HG03280 (cell line): ENCODE measurements at regions not wholly inside any gene's neighbourhood (a gene's known extent, or its start where the extent isn't known, plus 50 kb on each side); places are given as distances from the start of the nearest gene placed in this dataset.

Experiments
- ATAC-seq: cut with Tn5 transposase; IDR thresholded peaks from one replicate; pipeline ENCODE4 v1.9.1; 2021; ENCODE audit warnings: mild to moderate bottlenecking, moderate library complexity; ENCODE audit not compliant: unreplicated experiment

GRCh38 chr5:6831678-6832671 lies 118.7 kb downstream of the TENT4A start:
- no peak for ATAC-seq

GRCh38 chr5:6832994-6833393 lies 119.8 kb downstream of the TENT4A start:
- ATAC-seq: no peak

GRCh38 chr5:6833406-6833805 lies 120.2 kb downstream of the TENT4A start:
- no peak for ATAC-seq

- no peak for ATAC-seq
Observed at GRCh38 chr5:6837095-6837494, 123.9 kb downstream of the TENT4A start.

- ATAC-seq: no peak
Observed at GRCh38 chr5:6837519-6838110, 124.4 kb downstream of the TENT4A start.

- ATAC-seq: no peak
Observed at GRCh38 chr5:6838736-6839135, 125.5 kb downstream of the TENT4A start.

GRCh38 chr5:6840136-6840793 lies 127.0 kb downstream of the TENT4A start:
- no peak for ATAC-seq

GRCh38 chr5:6843335-6843734 lies 130.1 kb downstream of the TENT4A start:
- no peak for ATAC-seq

GRCh38 chr5:6843821-6844220 lies 130.6 kb downstream of the TENT4A start:
- no peak for ATAC-seq

- no peak for ATAC-seq
Observed at GRCh38 chr5:6845856-6846255, 132.6 kb downstream of the TENT4A start.

- no peak for ATAC-seq
Observed at GRCh38 chr5:6847870-6848269, 134.6 kb downstream of the TENT4A start.

GRCh38 chr5:6849316-6850105 lies 136.3 kb downstream of the TENT4A start:
- ATAC-seq: no peak

- no peak for ATAC-seq
Observed at GRCh38 chr5:6850106-6850432, 136.8 kb downstream of the TENT4A start.

GRCh38 chr5:6856653-6857052 lies 143.4 kb downstream of the TENT4A start:
- ATAC-seq: no peak

GRCh38 chr5:6858419-6858818 lies 145.2 kb downstream of the TENT4A start:
- no peak for ATAC-seq

- ATAC-seq: no peak
Observed at GRCh38 chr5:6859023-6859422, 145.8 kb downstream of the TENT4A start.

GRCh38 chr5:6859951-6860638 lies 146.9 kb downstream of the TENT4A start:
- no peak for ATAC-seq

- ATAC-seq: no peak
Observed at GRCh38 chr5:6861036-6861435, 147.8 kb downstream of the TENT4A start.

GRCh38 chr5:6861667-6862066 lies 148.4 kb downstream of the TENT4A start:
- ATAC-seq: no peak

- no peak for ATAC-seq
Observed at GRCh38 chr5:6862306-6862705, 149.1 kb downstream of the TENT4A start.
